ENCODE measurements at regions not wholly inside any gene's neighbourhood (a gene's known extent, or its start where the extent isn't known, plus 50 kb on each side); places are given as distances from the start of the nearest gene placed in this dataset.

DNA sequence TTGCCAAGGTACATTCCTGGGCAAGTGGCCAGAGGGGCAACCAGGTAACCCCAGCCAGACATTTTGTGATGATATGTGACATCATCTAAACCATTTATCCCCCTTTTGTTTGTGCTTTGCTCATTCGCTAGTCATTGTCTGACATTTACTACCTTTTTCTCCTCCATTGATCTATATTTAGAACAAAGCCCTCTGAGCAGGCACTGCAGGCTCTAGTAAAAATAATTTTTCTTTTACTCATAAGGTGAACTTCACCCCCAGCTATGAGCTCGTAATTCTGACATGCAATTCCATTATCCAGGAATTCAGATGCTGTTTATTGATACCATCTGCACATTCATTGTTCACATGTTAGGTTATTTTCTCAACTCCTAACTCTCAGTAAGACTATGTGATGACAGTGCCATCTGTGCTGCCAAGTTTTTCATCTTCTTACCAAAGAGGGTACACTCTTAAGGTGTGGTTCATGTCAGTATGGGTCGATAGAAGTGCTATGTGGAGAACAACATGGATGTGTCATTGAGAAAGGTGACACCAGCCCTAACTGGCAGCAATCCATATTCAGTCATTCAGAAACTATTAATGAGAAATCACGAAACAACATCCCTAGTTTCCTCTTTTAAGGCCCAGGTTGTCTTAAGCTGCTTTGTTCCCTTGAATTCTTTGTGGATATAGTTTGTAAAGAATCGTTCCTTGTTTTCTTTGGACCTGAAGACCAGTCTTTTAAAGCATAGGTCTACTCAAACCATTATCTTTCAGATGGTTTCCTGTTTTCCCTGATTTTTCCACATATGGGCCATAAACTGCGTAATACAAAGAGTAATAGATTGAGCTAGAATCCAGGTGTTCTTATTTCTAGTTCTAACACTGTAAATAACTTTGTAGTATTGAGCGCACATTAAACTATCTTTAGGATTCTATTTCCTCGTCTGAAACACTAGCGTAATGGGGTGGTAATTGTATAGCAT, 978.1 kb upstream of the CDH2 start:
- peak; percentile 91 for DNase-seq (ENCODE audit: low read depth)
- H3K4me3 ChIP-seq (ENCODE audit: low read length) = no peak overlapping the region
- TF ChIP-seq, protein P1, sequence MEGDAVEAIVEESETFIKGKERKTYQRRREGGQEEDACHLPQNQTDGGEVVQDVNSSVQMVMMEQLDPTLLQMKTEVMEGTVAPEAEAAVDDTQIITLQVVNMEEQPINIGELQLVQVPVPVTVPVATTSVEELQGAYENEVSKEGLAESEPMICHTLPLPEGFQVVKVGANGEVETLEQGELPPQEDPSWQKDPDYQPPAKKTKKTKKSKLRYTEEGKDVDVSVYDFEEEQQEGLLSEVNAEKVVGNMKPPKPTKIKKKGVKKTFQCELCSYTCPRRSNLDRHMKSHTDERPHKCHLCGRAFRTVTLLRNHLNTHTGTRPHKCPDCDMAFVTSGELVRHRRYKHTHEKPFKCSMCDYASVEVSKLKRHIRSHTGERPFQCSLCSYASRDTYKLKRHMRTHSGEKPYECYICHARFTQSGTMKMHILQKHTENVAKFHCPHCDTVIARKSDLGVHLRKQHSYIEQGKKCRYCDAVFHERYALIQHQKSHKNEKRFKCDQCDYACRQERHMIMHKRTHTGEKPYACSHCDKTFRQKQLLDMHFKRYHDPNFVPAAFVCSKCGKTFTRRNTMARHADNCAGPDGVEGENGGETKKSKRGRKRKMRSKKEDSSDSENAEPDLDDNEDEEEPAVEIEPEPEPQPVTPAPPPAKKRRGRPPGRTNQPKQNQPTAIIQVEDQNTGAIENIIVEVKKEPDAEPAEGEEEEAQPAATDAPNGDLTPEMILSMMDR (IDR thresholded peaks at IDR 0.05; ENCODE audit: insufficient read depth, low read depth, low read length, missing control alignments) = no peak

DNA sequence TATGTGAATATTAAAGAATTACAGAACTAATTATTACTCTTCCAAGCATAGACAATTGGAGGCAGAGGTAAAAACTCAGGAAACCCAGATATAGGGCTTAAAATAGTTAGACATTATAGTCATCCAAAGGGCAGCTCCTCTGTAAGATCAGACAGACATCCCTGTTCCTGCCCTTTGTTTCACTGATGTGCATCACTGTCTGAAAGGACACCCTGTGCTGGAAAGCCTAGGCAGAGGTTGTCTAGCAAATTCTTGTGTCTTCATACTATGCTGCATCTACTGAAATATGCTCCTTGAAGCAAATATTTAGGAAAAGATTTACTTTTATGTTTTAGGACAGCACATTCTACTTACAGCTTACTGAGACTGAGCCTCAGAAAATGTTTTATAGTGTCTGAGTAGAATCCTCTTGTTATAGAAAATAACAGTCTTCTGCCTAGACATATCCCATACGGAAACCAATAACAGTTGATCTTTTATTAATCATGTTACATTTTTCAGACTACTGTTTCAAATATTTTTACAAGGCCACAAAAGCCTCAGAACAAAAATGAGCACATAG, 977.3 kb upstream of the CDH2 start:
- H3K4me3 ChIP-seq (ENCODE audit: low read length) = no peak overlapping the region
- TF ChIP-seq, protein P1 (IDR thresholded peaks at IDR 0.05; ENCODE audit: insufficient read depth, low read depth, low read length, missing control alignments) = no peak
- DNase-seq (ENCODE audit: low read depth) = peak; percentile 71

DNA sequence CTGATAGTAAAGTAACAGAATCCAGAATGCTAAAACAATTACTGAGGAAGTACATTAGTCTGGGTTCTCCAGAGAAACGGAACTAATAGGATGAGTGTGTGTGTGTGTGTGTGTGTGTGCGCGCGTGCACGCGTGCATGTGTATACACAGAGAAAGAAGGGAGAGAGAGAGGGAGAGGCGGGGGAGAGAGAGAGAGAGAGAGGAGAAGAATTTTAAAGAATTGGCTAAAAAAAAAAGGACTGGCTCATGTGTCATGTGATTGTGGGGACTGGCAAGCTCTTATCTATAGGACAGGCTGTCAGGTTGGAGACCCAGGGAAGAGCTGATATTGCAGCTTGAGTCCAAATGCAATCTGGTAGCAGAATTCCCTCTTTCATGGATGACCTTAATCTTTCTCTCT, 976.2 kb upstream of the CDH2 start:
- TF ChIP-seq, protein P1 (IDR thresholded peaks at IDR 0.05; ENCODE audit: insufficient read depth, low read depth, low read length, missing control alignments) = no peak
- DNase-seq (ENCODE audit: low read depth) = no peak

DNA sequence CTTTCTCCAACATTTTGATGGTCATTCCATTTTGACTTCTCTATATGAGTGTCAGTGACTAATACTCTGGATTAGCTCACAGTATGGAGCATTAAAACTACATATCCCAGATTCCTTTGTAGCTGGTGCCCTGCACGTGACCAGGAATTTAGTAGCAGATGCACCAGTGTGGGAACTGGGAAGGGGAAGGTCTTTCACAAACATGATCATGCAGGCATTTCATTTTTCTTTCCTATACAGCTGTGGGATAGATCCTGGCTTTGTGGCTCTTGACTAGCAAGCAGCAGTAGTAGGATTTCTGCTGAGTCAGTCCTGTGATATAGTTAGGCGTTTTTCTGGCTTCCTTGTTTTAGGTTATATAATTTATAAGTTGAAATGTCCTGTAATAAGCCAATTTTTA, 971.0 kb upstream of the CDH2 start:
- DNase-seq (ENCODE audit: low read depth) = peak; percentile 72
- TF ChIP-seq, protein P1 (IDR thresholded peaks at IDR 0.05; ENCODE audit: insufficient read depth, low read depth, low read length, missing control alignments) = no peak
- H3K4me3 ChIP-seq (ENCODE audit: low read length) = no peak overlapping the region

More for the DNA sequence above, 976.2 kb upstream of the CDH2 start:
- no peak overlapping the region for H3K4me3 ChIP-seq (ENCODE audit: low read length)

DNA sequence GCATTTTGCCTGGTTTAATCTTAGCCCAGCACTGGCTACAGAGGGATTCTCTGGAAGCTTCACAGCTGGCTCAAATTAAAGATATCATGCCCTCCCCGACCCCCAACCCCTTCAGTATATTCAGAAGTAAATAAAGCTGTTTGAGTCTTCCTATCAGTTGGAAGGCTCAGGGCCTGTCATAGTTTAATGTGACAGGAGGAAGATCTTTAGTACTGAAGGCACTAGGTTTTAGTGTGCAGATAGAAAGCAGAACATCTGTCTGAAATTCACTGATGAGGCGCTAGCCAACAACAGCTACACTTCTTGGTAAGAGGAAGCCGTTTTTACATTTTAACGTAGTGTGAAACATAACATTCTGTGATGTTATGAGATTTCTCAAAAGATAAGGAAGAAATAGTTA, 969.1 kb upstream of the CDH2 start:
- H3K4me3 ChIP-seq (ENCODE audit: low read length) = no peak overlapping the region
- TF ChIP-seq, protein P1 (IDR thresholded peaks at IDR 0.05; ENCODE audit: insufficient read depth, low read depth, low read length, missing control alignments) = no peak
- no peak for DNase-seq (ENCODE audit: low read depth)

DNA sequence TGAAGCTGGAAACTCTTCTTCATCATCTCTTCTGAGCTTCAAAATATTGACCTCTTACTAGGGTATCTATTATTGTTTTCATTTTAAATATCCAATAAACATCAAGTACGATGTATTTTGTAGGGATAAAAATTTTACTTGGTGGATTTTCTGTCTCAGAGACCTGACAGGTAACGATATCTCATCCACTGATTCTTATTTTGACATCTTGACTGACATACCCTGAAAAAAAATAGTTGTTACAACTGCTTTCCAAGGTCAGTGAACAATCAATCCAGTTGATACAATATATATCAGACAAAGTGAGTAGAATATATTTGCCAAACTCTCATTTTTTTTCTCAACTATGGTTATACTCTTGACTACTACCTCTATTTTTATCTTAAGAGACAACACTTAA, 963.7 kb upstream of the CDH2 start:
- no peak for DNase-seq (ENCODE audit: low read depth)
- TF ChIP-seq, protein P1 (IDR thresholded peaks at IDR 0.05; ENCODE audit: insufficient read depth, low read depth, low read length, missing control alignments) = no peak
- no peak overlapping the region for H3K4me3 ChIP-seq (ENCODE audit: low read length)
